ENCODE measurements at regions not wholly inside any gene's neighbourhood (a gene's known extent, or its start where the extent isn't known, plus 50 kb on each side); places are given as distances from the start of the nearest gene placed in this dataset.

DNA sequence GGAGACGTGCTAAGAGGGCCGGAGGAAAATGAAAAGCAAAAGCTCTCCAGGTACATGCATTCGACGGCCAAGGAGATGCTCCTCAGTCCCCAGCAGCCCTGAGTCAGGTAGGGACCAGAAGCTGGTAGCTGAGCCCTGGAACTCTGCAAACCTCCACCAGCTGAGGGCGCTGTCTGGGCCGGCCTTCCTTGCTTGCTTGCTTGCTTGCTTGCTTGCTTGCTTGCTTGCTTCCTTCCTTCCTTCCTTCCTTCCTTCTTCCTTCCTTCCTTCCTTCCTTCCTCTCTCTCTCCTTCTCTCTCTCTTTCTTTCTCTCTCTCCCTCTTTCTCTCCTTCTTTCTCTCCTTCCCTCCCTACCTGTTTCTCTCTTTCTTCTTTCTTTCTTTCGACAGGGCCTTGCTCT lies 94.6 kb upstream of the RASGRF1 start:
- DNase-seq (ENCODE audit: low read depth) = no peak

DNA sequence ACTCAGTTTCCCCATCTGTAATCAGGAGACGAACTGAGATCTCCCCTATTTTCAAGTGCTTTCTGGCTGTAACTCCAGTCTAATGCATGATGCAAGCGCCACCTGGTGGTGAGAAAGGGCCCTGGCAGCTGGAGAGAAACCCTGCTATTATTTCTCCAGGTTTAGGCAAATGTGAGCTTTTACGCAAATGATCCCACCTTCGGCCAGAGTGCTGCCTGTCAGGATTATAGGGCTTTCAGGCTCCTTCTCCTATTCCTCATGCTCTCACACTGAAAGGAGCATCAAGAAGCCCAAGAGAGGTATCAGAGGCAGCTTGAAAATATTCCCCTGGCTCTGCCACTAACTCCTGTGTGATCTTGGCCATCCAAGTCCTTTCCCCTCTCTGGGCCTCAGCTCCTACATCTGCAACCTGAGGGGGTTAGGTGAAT lies 93.9 kb upstream of the RASGRF1 start:
- DNase-seq (ENCODE audit: low read depth) = peak; percentile 28

DNA sequence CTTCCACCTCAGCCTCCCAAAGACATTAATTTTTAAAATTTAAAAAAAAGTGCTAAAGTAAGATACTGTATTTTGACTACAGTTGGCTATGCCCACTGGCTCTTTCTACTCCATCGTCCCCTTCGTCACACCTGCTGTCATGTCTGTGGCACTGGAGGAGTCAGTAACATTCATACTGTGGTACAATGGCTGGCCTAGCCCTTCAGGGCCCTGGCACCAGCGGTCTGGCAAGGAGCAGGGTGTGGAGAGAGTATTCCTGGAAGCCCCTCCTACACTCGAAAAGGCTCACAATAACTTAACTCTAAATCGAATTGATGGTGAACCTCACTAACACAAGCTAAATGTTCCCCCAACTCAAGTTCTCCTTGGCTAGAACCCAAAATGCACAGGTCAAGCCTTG lies 89.7 kb upstream of the RASGRF1 start:
- DNase-seq (ENCODE audit: low read depth) = no peak

DNA sequence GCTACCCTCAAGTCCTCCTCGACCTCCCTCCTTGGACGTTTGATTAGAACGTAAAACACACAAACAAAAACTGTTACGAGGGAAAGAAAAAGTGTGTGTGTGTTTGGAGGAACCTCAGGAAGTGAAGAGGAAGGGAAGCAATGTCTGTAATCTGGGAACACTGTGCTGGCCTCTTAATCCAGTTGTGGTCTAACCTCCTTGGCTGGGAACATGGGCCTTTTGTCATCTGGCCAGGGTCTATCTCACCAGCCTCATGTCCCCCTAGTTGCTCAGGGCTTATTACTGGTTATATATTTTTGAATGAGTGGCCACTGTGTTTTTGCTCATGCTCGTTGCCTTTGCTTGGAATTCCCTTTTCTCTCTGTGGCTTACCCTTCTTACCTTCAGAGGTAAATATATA lies 89.0 kb upstream of the RASGRF1 start:
- no peak for DNase-seq (ENCODE audit: low read depth)

DNA sequence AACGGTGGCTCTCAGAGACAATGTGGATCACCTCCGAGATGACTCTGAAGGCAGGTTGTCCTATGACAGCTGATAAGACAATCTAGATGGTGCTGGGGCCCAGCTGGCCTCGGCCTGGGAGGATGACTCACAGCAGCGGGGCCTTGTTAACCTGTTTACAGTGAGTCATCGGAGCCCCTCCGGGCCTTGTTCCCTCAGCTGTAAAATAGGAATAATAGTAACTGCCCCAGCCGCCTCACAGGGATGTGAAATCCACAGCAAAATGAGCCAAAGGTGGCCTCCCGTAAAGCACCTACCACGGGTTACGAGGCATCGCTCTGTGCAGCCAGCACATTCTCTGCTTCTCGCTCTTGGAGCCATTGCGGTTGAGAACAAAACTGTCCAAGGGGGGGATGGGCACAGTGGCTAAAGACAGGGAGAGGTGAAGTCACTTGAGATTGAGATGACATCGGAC lies 88.6 kb upstream of the RASGRF1 start:
- no peak for DNase-seq (ENCODE audit: low read depth)

DNA sequence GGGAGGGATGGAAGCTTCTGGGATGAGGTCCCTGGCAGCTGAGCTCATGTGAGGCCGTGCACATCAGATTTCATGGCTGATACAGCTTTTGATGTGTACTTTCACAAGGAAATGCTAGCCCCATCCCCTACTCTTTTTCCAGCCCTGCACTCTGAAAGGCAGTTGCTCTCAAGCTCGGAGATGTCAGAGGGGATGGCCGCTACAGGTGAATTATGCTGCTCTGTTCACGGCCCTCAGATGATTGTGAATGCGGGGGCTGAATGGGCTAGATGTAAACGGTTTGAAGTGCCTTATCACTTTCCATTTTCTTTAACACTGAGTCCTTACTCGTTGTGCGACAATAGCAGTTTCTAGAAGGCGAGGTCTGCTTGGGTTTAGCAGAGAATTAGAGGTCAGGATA lies 88.0 kb upstream of the RASGRF1 start:
- DNase-seq (ENCODE audit: low read depth) = no peak

DNA sequence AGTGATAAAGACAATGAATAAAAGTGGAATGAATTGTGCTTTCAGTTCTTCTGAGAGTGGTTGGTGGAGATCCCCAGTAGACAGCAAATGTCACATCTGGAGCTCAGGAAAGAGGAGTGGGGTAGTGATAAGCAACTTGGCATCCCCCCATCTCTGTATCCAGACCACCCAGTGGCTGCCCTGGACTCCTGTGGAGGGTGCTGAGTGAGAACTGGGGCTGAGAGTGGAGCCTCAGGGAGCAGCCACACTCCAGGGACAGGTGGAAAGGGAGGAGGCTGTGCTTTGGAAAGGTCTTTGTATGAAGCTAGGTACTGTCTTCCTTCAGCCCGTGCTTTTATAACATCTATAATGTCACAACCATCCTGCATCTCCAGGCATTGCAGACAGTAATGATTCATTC lies 85.6 kb upstream of the RASGRF1 start:
- DNase-seq (ENCODE audit: low read depth) = no peak

DNA sequence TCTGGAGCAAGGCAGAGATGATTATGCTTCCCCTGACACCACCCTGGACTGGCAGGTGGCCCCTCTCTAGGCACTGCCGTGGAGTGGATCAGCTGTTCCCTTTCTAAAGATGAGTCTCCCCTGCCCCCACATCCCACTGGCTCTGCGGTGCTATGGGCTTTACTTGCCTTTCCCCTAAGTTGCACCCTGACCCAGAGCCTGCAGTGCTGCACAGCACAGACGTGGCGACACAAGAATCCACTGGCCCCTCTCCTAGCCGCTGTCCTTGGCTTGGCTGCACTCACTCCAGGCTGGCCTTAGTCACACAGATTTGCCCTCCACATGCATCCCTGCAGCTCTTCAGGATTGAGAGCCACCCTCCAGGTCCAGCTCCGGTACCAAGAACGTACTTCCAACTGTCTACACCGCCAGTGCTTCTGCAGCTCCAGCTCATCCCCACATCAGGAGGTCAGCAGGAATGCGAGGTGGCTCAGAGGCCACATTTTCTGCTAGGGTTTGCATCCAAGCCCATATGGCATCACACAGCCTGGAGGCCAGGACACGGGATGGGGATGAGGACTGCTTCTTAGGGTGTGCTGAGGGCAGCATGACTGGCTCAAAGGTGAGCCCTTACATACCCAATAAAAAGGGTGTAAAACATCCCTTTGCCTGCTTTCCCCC lies 82.4 kb upstream of the RASGRF1 start:
- no peak for DNase-seq (ENCODE audit: low read depth)

DNA sequence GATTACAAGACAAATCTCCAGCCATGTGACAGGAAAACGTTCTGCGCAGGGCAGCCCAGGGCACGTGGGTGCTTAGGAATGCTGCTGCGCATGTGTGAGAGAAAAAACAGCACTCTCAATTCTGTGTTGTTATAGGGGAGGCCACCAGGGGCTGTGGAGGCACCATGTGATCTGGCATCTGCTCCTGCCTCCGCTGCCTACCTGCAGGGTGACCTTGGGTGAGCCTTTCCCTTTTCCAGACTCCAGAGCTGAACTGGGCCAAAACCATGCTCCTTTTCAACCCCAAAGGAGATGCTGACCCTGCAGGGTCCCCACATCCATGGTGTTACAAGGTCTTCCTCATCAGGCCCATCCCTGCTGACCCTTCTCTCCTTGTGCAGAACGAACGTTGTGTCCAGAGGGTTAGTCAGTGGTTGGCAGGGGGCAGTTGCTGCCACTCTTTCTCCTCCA lies 81.5 kb upstream of the RASGRF1 start:
- DNase-seq (ENCODE audit: low read depth) = no peak

DNA sequence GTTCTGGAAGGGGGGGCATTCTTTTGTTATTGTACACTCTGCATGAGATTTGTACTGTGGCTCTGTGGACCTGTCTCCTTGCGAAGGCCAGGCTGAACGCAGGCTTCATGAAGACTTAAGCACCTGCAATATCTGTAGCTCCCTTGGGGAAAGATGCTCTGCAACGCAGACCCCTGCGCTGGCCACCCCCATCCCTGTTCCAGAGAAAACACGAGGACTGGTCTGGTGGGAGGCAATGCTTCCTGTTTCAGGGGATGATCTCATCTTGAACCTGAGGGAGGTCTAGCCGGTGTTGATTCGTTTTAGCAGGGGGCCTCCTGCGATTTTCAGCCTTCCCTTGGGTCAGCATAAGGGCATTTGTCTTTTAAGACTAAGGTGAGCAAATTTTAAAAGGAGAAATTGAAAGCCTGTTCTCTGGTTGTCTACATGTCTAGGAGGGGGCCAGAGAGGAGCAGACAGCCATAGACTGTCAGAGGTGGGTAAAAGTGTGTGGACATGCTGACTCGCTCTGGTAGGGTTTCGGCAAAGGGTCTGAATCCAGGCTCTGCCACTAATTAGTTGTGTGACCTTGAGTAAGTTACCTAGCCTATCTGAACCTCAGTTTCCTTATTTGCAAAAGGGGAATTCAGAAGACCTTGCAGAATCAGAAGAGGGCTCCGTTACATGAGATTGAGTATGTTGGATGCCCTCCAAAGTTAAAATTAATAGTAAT lies 80.9 kb upstream of the RASGRF1 start:
- DNase-seq (ENCODE audit: low read depth) = no peak

DNA sequence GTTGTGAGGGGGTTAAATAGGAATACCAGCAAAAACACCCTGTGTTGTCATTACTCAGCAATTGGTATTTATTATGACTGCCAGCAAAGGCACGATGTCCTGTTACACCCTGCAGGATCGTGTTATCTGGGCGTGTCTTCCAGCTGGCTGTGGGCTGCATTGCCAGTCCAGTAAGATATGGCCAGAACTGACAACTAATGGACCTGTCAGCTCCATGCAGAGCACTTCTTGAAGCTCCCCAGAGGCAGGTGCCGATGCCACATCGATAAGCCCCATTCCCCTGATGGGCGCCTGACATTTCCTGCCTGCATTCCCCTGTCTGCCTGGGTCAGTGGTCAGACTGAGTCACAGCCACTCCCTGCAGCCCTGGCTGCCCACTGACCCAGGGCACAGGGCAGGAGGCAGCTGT lies 79.7 kb upstream of the RASGRF1 start:
- DNase-seq (ENCODE audit: low read depth) = peak; percentile 8

DNA sequence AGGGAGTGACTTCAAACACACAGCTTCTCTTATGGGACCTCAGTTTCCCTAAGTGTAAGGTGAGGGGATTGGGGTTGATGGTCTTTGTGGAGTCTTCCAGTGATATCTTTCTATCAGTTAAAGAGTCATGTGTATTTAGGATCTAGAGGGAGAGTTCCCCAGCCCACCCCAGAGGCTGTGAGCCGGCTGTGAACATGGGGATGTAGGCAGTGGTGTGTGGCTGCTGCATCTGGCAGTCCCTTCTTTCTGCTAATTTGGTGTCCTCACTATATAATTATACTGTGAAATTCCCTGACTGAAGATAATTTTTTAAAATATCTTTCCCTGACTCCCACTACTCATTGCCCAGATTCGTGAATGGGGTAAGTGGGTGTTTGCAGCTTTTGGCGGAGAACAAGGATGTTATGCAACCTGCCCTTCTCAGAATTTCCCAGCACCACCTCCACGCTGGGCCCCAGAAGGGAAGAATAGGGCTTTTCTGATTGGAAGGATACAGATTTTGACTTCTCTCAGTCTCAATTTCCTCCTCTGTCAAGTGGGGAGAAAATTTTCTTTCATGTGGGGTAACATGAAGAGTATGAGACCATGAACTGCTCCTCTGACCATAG lies 79.0 kb upstream of the RASGRF1 start:
- no peak for DNase-seq (ENCODE audit: low read depth)

DNA sequence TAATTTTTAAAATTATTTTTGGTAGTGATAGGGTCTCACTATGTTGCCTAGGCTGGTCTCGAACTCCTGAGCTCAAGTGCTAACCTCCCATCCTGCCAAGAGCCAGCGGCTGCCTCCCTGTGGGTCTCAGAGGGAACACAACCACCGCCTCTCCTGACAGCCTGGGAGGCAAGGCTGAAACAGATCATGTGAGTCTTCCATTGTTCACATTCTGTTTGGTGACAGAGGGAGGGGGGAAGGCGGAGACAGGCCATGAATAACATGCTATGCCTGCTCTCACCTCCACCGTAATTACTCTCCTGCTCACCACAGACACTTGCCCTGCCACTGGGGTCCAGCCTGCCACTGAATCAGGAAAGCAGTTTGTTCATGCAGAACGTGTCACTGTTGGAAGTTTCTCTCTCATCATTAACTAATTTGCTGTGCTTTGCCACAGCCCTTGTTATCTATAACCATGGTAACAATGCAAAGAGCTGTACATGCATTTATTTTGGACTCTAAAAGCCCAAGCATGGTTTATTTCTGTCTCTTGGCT lies 78.4 kb upstream of the RASGRF1 start:
- no peak for DNase-seq (ENCODE audit: low read depth)

DNA sequence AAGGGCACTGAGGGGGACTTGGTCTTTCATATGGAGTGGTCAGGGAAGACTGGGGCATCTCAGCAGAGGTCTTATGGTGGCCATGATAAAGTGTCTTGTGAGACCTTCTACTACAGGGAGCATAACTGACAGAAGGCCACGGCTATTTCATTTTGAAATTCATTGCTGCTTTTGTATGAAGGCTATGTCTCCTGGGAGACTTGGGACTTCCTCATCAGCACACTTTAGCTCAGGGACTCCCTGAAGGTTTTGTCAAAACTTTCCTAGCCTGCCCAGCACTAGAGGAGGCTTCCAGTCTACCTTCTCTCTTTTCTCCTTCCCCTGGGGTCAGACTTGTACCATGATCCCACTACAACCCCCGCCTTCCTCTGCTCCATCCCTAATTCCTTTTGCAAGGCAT lies 77.2 kb upstream of the RASGRF1 start:
- DNase-seq (ENCODE audit: low read depth) = no peak

DNA sequence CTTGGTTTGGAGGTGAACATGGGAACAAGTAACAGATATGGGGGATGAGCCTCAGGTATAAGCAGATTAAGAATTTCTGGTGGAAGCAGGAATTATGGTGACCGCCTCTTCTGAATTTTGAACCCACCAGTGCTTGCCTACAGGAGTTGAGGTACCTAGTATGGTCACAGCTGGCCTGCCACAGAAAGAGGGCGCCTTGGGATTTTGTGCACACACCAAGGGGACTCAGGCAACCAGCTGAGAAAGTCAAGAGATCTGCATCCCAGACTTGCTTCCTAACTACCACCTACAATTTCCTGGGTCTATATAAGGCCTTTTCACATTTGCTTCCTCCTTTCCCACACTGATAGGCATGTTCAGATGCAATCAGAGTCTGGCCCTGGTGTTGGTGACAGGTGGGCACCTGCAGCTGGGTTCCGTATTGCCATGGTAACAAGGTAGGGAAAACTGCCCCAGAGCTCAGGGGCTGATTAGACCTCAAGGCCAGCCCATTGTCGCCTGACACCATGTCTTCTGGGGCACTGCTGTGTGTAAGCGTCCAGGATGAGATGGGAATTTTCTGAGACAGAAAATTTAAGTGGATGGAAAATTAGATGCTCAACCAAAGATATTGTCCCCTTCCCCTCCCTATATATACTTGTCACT lies 75.9 kb upstream of the RASGRF1 start:
- DNase-seq (ENCODE audit: low read depth) = no peak

DNA sequence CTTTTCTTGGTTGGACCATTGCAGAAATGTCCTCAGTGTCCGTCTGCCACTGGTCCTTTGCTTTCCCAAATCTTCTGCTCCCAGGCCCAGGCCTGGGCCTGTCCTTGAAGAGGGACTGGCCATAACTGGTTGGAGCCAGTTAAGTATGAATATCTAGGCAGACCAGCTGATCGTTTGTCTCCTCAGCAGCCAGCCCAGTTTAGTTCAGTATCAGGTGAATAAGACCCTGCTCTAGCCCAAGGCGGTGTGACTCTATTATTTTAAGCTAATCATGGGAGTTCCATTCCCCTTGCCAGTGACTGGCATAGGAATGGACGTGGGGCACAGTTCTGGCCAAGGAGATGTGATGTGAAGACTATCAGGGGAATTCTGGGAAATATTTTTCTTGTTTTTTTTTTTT lies 73.9 kb upstream of the RASGRF1 start:
- no peak for DNase-seq (ENCODE audit: low read depth)

DNA sequence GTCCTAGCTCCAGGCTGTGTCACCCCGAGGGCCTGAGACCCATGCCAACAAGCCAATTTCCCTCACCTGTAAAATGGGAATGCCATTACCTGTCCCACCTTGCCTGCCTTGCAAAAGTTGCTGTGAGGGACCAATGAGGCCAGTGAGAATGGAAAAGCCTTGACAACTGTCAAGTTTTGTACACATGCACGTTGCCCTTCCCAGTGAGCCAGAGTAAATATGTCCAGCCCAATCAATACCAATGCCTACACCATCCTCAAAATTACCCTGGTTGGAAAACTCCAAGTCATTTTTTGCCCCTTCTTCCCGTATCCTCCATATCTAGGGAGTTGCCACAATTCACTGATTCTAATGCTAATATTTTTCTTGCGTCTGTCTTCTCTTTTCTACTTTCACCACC lies 73.5 kb upstream of the RASGRF1 start:
- no peak for DNase-seq (ENCODE audit: low read depth)

DNA sequence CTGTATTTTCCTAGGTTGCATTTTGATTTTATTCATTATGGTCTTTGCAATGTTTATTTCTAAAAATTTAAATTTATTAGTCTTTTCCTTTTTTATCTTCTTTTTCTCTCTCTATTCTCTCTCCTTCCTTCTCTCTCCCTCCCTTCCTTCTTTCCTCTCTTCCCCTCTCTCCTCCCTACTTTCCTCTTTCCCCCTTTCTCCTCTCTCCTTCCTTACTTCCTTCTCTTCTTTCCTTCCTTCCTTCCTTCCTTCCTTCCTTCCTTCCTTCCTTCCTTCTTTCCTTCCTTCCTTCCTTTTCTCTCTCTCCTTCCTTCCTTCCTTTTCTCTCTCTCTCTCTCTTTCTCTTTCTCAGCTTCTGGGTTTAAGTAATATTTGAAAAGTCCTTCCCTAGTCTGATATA lies 72.8 kb upstream of the RASGRF1 start:
- no peak for DNase-seq (ENCODE audit: low read depth)

DNA sequence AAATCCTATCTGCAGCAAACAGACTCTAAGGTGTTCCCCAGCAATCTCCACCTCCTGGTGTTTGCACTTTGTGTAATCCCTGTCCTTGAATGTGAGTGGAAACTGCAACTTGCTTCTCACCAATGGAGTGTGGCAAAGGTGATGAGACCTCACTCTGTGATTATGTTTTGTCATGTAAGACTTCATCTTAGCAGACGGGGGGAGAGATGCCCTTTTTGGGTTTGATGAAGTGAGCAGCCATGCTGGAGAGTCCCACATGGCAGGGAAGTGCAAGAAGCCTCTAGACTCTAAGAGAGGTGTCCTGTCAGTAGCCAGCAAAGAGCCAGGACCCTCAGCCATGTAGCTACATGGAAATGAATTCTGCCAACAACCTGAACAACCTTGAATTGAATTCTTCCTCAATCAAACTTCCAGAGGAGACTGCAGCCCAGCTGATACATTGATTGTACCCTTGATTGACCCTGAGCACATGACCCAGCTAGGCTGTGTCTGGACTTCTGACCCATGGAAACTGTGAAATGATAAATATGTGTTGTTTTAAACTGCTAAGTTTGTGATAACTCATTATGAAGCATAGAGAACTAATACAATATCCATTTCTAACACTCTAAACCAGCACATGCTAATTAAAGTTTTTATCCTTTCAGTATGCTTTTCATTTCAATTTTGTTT lies 71.4 kb upstream of the RASGRF1 start:
- DNase-seq (ENCODE audit: low read depth) = no peak

DNA sequence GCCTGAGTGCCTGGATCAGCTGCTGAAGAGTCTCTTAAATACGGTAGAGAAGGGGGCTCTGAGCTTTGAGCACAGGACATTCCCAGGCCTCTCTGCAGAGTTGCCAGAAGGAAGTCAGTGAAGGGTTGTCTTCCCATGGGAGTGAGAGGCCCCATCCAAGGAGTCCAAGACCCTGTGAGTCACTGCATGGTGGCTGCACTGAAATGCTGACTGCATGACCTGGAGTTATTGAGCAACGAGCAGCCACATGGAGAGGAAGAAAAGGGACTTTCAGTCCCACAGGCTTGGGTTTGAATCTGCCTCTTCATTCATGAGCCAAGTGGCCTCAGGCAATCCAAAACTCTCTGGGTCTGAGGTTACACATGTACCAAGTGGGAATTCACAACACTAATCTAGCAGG lies 69.6 kb upstream of the RASGRF1 start:
- no peak for DNase-seq (ENCODE audit: low read depth)

DNA sequence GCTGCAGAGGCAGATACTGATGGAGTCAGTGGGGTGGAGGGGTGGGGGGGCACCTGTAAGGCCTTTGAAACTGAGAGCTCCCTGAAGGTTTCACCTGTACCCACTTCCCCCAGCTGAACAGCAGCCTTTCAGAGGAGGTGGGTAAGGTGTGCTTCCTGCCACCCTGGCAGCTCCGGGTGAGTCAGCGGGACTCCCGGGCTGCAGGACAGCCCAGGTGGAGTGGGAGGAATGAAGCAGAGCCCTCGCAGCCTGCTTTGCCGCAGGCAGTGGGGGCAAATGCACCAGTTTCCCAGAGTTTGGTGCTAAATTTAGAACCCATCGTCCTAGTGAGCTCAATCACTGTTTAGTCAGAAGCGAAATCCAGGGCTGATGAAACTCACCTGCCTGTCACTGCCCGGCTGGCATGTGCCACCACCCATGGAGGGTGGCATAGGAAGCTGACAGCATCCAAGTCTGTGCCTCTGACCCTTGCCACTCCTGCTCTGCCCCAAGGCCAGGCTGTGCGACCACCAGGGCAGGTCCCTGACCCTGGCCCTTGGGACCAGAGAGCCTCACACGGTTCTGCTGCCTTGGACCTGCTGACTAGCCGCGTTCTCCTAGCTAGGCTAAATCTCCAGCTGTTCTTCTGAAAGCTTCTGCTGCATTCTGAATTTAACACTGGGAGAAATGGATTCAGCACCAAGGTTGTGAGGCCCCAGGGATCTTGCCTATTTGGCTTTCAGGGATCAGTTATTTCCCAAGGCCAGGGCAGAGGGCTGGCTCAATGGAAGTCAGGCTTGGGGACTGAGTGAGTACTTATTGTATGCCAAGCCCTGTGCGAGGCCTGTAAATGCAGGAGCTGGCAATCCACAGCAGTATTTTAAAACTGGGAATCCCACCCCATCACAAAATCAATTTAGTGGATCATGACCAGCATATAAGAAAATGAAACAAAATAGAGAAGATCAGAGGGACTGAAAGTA lies 67.3 kb upstream of the RASGRF1 start:
- no peak for DNase-seq (ENCODE audit: low read depth)
